ENCODE measurements at regions not wholly inside any gene's neighbourhood (a gene's known extent, or its start where the extent isn't known, plus 50 kb on each side); places are given as distances from the start of the nearest gene placed in this dataset.

DNA sequence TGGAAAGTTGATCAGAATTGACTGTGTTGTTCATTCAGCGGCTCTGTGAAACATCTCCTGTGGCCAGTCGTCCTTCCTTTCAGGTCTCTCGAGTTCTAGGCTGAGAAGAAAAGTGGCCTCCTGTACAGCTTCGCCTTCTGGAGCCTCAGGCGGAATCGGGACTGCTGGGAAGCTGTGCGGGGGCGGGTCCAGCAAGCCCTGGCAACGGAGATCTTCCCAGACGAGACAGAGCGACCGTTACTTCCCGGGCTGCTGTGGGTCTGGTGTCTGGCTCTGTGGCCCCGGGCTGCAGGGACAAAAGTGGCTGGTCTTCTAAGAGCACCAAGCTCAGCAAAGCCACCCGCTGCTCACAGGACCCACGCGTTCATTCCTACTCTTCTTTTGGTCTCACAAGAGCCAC is 88.6 kb upstream of the CACNA2D3 start:
- TF ChIP-seq CTCF (IDR thresholded peaks at IDR 0.05; ENCODE audit: insufficient read depth, low read depth, low read length) (no peak), EZH2 (IDR thresholded peaks at IDR 0.05; ENCODE audit: insufficient read depth, low read length) (no peak)

Data from astrocyte (in vitro differentiated cells and primary cell).